ENCODE measurements at regions not wholly inside any gene's neighbourhood (a gene's known extent, or its start where the extent isn't known, plus 50 kb on each side); places are given as distances from the start of the nearest gene placed in this dataset.

GRCh38 chr7:79909176-79909575 lies 225.5 kb upstream of the GNAI1 start:
- ATAC-seq (ENCODE audit: low FRiP score) = no peak
- TF ChIP-seq CTCF (IDR thresholded peaks at IDR 0.05) = no peak
- no peak for DNase-seq (ENCODE audit: low spot score)

DNA sequence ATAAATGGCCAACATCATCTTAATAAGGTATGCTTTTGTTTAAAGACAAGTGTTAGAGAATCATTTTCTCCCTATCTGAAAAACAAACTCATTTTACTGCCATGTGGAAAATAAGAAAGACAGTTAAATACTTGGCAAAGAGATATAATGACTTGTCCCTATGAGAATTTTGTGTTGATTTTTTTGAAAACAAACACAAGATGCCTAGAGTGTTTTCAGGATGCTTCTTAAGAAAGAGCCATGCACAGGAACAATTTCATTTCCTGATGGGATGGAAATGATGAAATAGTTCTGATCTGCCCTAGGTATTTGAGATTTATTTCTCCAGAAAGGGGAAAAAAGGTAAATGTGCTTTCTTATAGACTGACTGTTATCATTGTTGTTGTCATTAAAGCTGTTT lies 237.5 kb upstream of the GNAI1 start:
- no peak for DNase-seq (ENCODE audit: low spot score)
- no peak for TF ChIP-seq CTCF (IDR thresholded peaks at IDR 0.05)
- no peak for ATAC-seq (ENCODE audit: low FRiP score)

DNA sequence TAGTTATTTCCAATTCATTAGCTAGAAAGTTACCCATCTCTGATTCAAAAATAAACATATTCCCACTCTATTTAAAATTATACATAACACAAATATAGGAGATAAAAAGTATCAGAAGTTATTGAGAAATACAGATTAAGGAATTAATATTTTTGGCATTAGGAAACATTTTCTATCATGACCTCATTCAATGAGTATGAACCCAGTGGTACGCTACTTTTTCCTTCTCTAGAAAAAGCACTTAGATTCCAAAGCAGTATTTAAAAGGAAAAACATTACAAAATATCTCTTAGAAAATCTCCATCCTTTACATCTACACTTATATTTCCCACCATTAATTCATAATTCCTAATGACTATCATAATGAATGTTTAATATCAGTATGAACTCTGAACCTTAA lies 240.6 kb upstream of the GNAI1 start:
- no peak for ATAC-seq (ENCODE audit: low FRiP score)
- no peak for DNase-seq (ENCODE audit: low spot score)
- no peak for TF ChIP-seq CTCF (IDR thresholded peaks at IDR 0.05)

GRCh38 chr7:79882922-79883321 lies 251.7 kb upstream of the GNAI1 start:
- no peak for TF ChIP-seq CTCF (IDR thresholded peaks at IDR 0.05)
- no peak for DNase-seq (ENCODE audit: low spot score)
- ATAC-seq (ENCODE audit: low FRiP score) = no peak

GRCh38 chr7:79880312-79880711 lies 254.3 kb upstream of the GNAI1 start:
- DNase-seq (ENCODE audit: low spot score) (no peak), ATAC-seq (ENCODE audit: low FRiP score) (no peak)
- no peak for TF ChIP-seq CTCF (IDR thresholded peaks at IDR 0.05)

GRCh38 chr7:79877874-79878465 lies 256.7 kb upstream of the GNAI1 start:
- no peak for ATAC-seq (ENCODE audit: low FRiP score)
- no peak for TF ChIP-seq CTCF (IDR thresholded peaks at IDR 0.05)
- no peak for DNase-seq (ENCODE audit: low spot score)

DNA sequence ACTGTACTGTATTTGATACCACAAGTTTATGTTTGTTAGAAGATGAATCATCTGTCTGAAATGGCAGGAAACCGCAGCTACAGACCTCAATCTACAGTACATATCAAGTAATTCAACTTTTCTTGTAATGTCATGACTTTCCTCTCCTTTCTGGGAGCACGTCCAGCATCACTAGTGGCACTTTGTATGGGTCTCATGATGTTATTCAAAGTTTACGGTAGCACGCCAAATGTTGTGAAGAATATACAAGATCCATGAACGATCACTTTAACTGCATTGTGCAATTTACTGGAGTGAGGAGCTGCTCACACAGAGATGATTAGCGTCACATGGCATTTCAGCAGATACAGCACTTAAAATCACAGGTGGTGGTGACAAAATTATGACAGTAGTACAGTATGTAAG lies 257.8 kb upstream of the GNAI1 start:
- TF ChIP-seq CTCF (IDR thresholded peaks at IDR 0.05) = no peak
- no peak for DNase-seq (ENCODE audit: low spot score)
- ATAC-seq (ENCODE audit: low FRiP score) = no peak

All from omental fat pad (tissue), 3 donors.